ENCODE measurements at regions not wholly inside any gene's neighbourhood (a gene's known extent, or its start where the extent isn't known, plus 50 kb on each side); places are given as distances from the start of the nearest gene placed in this dataset.
"Not testable (repeated sequence)": the region's sequence is repeated elsewhere in the genome, so short reads cannot be mapped to it uniquely, and the experiment has no call there.

- Histone ChIP-seq H3K4me3 (no peak overlapping the region), H3K27ac (no peak overlapping the region), H3K4me1 (replicated peaks in 1 of 2) (no peaks in the 10 kb centered on the region)
- WGBS, 10 experiments: 0 to 100% (median 91%) methylated on average over 1 to 3 of the region's 3 CpGs; no CpG with 5 or more reads in 1 of the 10 experiments
- in situ Hi-C loops (cut with MboI; ENCODE audit: low pct_unique_long_range_greater_than_20kb in 2 of 9, low sequenced_read_pairs in 9 of 9, unreplicated experiment in 9 of 9): no loop called here
- ATAC-seq (replicated peaks in 6 of 8): no peak
Observed at GRCh38 chr7:53191191-53191695, 155.8 kb downstream of the POM121L12 start.

GRCh38 chr7:53191836-53192443, 156.5 kb downstream of the POM121L12 start:
- in situ Hi-C loops (cut with MboI; ENCODE audit: low pct_unique_long_range_greater_than_20kb in 2 of 9, low sequenced_read_pairs in 9 of 9, unreplicated experiment in 9 of 9): no loop called here
- no peak overlapping the region for H3K4me3 ChIP-seq
- ATAC-seq (replicated peaks in 6 of 8): no peak
- WGBS, 10 experiments: 0 to 97% (median 75%) methylated on average over 1 to 6 of the region's 6 CpGs
- no peak overlapping the region for H3K27ac ChIP-seq
- H3K4me1 ChIP-seq (replicated peaks in 1 of 2): no peaks in the 10 kb centered on the region

GRCh38 chr7:53205006-53205405, 169.6 kb downstream of the POM121L12 start:
- in situ Hi-C loops (cut with MboI; ENCODE audit: low pct_unique_long_range_greater_than_20kb in 2 of 9, low sequenced_read_pairs in 9 of 9, unreplicated experiment in 9 of 9): no loop called here
- ATAC-seq (replicated peaks in 6 of 8): no peak
- Histone ChIP-seq H3K4me3 (no peak overlapping the region), H3K27ac (no peak overlapping the region), H3K4me1 (replicated peaks in 1 of 2) (no peaks in the 10 kb centered on the region)
- WGBS, 10 experiments: 0 to 100% (median 84%) methylated on average over 1 to 3 of the region's 3 CpGs

GRCh38 chr7:53209129-53209528, 173.7 kb downstream of the POM121L12 start:
- Histone ChIP-seq H3K4me1 (replicated peaks in 1 of 2) (no peaks in the 10 kb centered on the region), H3K27ac (no peak overlapping the region), H3K4me3 (no peak overlapping the region)
- in situ Hi-C loops (cut with MboI; ENCODE audit: low pct_unique_long_range_greater_than_20kb in 2 of 9, low sequenced_read_pairs in 9 of 9, unreplicated experiment in 9 of 9): no loop called here
- no peak for ATAC-seq (replicated peaks in 6 of 8)
- WGBS, 10 experiments: 11 to 100% (median 73%) methylated on average over 1 to 3 of the region's 3 CpGs

- in situ Hi-C loops (cut with MboI; ENCODE audit: low pct_unique_long_range_greater_than_20kb in 2 of 9, low sequenced_read_pairs in 9 of 9, unreplicated experiment in 9 of 9): no loop called here
- ATAC-seq (replicated peaks in 6 of 8): no peak
Observed at GRCh38 chr7:53214463-53214862, 179.0 kb downstream of the POM121L12 start.

GRCh38 chr7:53218730-53219504, 183.5 kb downstream of the POM121L12 start:
- peak in 4 of 8 experiments; percentile 51 to 78 (median 64) for ATAC-seq (replicated peaks in 6 of 8)
- in situ Hi-C loops (cut with MboI; ENCODE audit: low pct_unique_long_range_greater_than_20kb in 2 of 9, low sequenced_read_pairs in 9 of 9, unreplicated experiment in 9 of 9): no loop called here
- 4 to 100% (median 39%) methylated on average over 2 to 24 of the region's 46 CpGs for WGBS, 10 experiments
- peak overlapping the region; percentile 20 to 37 (median 32) for H3K4me3 ChIP-seq
- no peaks in the 10 kb centered on the region for H3K4me1 ChIP-seq (replicated peaks in 1 of 2)
- no peak overlapping the region for H3K27ac ChIP-seq

More at GRCh38 chr7:53214463-53214862, 179.0 kb downstream of the POM121L12 start:
- no peak overlapping the region for H3K27ac ChIP-seq
- no peaks in the 10 kb centered on the region for H3K4me1 ChIP-seq (replicated peaks in 1 of 2)
- H3K4me3 ChIP-seq: no peak overlapping the region
- 0 to 80% (median 46%) methylated on average over 1 of the region's 1 CpG for WGBS, 10 experiments

- Histone ChIP-seq H3K4me1 (replicated peaks in 1 of 2) (no peaks in the 10 kb centered on the region), H3K27ac (no peak overlapping the region), H3K4me3 (no peak overlapping the region)
- WGBS, 10 experiments: 5 to 88% (median 63%) methylated on average over 2 to 4 of the region's 4 CpGs
- in situ Hi-C loops (cut with MboI; ENCODE audit: low pct_unique_long_range_greater_than_20kb in 2 of 9, low sequenced_read_pairs in 9 of 9, unreplicated experiment in 9 of 9): no loop called here
- ATAC-seq (replicated peaks in 6 of 8): no peak
Observed at GRCh38 chr7:53229202-53229601, 193.8 kb downstream of the POM121L12 start.

GRCh38 chr7:53237344-53237913, 202.0 kb downstream of the POM121L12 start:
- no peaks in the 10 kb centered on the region for H3K4me1 ChIP-seq (replicated peaks in 1 of 2)
- in situ Hi-C loops (cut with MboI; ENCODE audit: low pct_unique_long_range_greater_than_20kb in 2 of 9, low sequenced_read_pairs in 9 of 9, unreplicated experiment in 9 of 9): no loop called here
- ATAC-seq (replicated peaks in 6 of 8): no peak
- H3K4me3 ChIP-seq: no peak overlapping the region
- no peak overlapping the region for H3K27ac ChIP-seq
- 0 to 83% (median 43%) methylated on average over 1 to 4 of the region's 4 CpGs; no CpG with 5 or more reads in 2 of the 10 experiments for WGBS, 10 experiments

GRCh38 chr7:53238021-53238605, 202.7 kb downstream of the POM121L12 start:
- H3K27ac ChIP-seq: no peak overlapping the region
- ATAC-seq (replicated peaks in 6 of 8): no peak
- H3K4me3 ChIP-seq: no peak overlapping the region
- no peaks in the 10 kb centered on the region for H3K4me1 ChIP-seq (replicated peaks in 1 of 2)
- in situ Hi-C loops (cut with MboI; ENCODE audit: low pct_unique_long_range_greater_than_20kb in 2 of 9, low sequenced_read_pairs in 9 of 9, unreplicated experiment in 9 of 9): no loop called here
- WGBS, 10 experiments: 0 to 90% (median 74%) methylated on average over 1 to 4 of the region's 6 CpGs; no CpG with 5 or more reads in 3 of the 10 experiments

- in situ Hi-C loops (cut with MboI; ENCODE audit: low pct_unique_long_range_greater_than_20kb in 2 of 9, low sequenced_read_pairs in 9 of 9, unreplicated experiment in 9 of 9); H3K27ac ChIP-seq; H3K4me3 ChIP-seq; ATAC-seq (replicated peaks in 6 of 8); H3K4me1 ChIP-seq (replicated peaks in 1 of 2): not testable (repeated sequence)
- 0 to 83% (median 52%) methylated on average over 1 to 6 of the region's 7 CpGs; no CpG with 5 or more reads in 4 of the 10 experiments for WGBS, 10 experiments
Observed at GRCh38 chr7:53239151-53239550, 203.7 kb downstream of the POM121L12 start.

GRCh38 chr7:53245721-53246120, 210.3 kb downstream of the POM121L12 start:
- Histone ChIP-seq H3K4me1 (replicated peaks in 1 of 2) (no peaks in the 10 kb centered on the region), H3K27ac (no peak overlapping the region), H3K4me3 (no peak overlapping the region)
- in situ Hi-C loops (cut with MboI; ENCODE audit: low pct_unique_long_range_greater_than_20kb in 2 of 9, low sequenced_read_pairs in 9 of 9, unreplicated experiment in 9 of 9): no loop called here
- WGBS, 10 experiments: 0 to 100% (median 47%) methylated on average over 1 to 4 of the region's 4 CpGs; no CpG with 5 or more reads in 2 of the 10 experiments
- ATAC-seq (replicated peaks in 6 of 8): no peak

- no peak overlapping the region for H3K27ac ChIP-seq
- H3K4me1 ChIP-seq (replicated peaks in 1 of 2): no peaks in the 10 kb centered on the region
- WGBS, 10 experiments: 14 to 86% (median 80%) methylated on average over 1 of the region's 1 CpG; no CpG with 5 or more reads in 7 of the 10 experiments
- no peak for ATAC-seq (replicated peaks in 6 of 8)
- H3K4me3 ChIP-seq: no peak overlapping the region
- in situ Hi-C loops (cut with MboI; ENCODE audit: low pct_unique_long_range_greater_than_20kb in 2 of 9, low sequenced_read_pairs in 9 of 9, unreplicated experiment in 9 of 9): no loop called here
Observed at GRCh38 chr7:53246957-53247356, 211.5 kb downstream of the POM121L12 start.

- in situ Hi-C loops (cut with MboI; ENCODE audit: low pct_unique_long_range_greater_than_20kb in 2 of 9, low sequenced_read_pairs in 9 of 9, unreplicated experiment in 9 of 9): no loop called here
- WGBS, 10 experiments: 0 to 83% (median 11%) methylated on average over 1 of the region's 1 CpG
Observed at GRCh38 chr7:53252539-53252938, 217.1 kb downstream of the POM121L12 start.

More at GRCh38 chr7:53252539-53252938, 217.1 kb downstream of the POM121L12 start:
- no peak for ATAC-seq (replicated peaks in 6 of 8)
- H3K27ac ChIP-seq: no peak overlapping the region
- H3K4me1 ChIP-seq (replicated peaks in 1 of 2): no peaks in the 10 kb centered on the region
- no peak overlapping the region for H3K4me3 ChIP-seq
